ENCODE measurements at regions not wholly inside any gene's neighbourhood (a gene's known extent, or its start where the extent isn't known, plus 50 kb on each side); places are given as distances from the start of the nearest gene placed in this dataset.

DNA sequence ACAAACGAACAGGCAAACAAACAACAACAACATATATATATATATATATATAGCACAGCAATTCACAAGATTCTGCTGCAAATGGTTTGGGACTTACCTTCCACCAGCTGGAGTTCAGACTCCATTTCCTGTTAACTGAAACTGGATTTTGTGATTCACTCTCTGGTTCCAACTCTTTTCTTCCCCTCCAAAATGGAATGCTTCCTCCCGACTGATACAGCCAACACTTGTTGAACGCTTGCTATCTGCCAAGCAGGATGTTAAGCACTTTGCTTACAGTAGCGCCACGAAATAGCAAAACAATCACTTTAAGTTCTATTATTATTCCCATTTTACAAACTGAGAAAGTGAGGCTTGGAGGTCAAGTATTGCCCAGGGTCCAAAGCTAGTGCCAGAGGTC lies 116.0 kb upstream of the TMEM132C start:
- TF ChIP-seq, protein P1, sequence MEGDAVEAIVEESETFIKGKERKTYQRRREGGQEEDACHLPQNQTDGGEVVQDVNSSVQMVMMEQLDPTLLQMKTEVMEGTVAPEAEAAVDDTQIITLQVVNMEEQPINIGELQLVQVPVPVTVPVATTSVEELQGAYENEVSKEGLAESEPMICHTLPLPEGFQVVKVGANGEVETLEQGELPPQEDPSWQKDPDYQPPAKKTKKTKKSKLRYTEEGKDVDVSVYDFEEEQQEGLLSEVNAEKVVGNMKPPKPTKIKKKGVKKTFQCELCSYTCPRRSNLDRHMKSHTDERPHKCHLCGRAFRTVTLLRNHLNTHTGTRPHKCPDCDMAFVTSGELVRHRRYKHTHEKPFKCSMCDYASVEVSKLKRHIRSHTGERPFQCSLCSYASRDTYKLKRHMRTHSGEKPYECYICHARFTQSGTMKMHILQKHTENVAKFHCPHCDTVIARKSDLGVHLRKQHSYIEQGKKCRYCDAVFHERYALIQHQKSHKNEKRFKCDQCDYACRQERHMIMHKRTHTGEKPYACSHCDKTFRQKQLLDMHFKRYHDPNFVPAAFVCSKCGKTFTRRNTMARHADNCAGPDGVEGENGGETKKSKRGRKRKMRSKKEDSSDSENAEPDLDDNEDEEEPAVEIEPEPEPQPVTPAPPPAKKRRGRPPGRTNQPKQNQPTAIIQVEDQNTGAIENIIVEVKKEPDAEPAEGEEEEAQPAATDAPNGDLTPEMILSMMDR (conservative IDR thresholded peaks at IDR 0.05), result no peak
- no peak for TF ChIP-seq EZH2 (IDR thresholded peaks at IDR 0.05; ENCODE audit: low read depth)
